ENCODE measurements at regions not wholly inside any gene's neighbourhood (a gene's known extent, or its start where the extent isn't known, plus 50 kb on each side); places are given as distances from the start of the nearest gene placed in this dataset.
"Not testable (repeated sequence)": the region's sequence is repeated elsewhere in the genome, so short reads cannot be mapped to it uniquely, and the experiment has no call there.

DNA sequence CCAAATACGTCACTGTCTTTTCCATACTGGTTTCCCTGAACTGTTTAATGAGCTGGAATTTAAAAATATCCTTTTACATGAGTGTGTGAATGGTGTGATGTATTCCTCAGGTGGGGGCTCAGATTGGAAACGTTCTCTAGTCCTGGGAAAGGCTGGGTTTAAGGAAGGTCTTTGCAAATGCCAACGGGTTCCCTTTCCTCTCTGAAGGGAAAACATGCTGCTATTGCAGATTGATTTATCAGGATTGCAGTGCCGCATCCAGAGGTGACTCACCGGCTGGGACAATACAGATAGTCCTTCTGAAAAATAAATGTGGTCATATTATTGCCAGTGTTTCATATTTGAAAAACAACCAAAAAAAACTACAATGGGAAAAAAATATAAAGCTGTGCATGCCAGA, 193.1 kb upstream of the FLRT2 start:
- DNase-seq (ENCODE audit: low read depth in 3 of 3) = no peak

DNA sequence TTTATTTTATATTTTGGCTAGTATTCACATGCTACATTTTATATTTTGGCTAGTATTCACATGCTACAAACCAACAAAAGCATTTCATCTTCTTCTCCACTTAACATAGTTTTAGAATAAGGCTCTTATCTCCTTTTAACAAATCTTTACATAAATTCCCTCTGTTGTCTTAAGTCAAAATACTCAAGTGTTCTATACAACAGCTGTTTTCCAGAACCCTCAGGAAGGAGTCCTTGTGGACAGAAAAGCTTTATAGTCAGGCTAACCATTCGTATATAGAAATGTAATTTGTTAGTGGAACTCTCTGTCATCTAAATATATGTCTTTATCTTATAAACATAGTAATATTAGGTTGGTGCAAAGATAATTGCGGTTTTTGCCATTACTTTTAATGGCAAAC, 191.0 kb upstream of the FLRT2 start:
- DNase-seq (ENCODE audit: low read depth in 3 of 3) = no peak

DNA sequence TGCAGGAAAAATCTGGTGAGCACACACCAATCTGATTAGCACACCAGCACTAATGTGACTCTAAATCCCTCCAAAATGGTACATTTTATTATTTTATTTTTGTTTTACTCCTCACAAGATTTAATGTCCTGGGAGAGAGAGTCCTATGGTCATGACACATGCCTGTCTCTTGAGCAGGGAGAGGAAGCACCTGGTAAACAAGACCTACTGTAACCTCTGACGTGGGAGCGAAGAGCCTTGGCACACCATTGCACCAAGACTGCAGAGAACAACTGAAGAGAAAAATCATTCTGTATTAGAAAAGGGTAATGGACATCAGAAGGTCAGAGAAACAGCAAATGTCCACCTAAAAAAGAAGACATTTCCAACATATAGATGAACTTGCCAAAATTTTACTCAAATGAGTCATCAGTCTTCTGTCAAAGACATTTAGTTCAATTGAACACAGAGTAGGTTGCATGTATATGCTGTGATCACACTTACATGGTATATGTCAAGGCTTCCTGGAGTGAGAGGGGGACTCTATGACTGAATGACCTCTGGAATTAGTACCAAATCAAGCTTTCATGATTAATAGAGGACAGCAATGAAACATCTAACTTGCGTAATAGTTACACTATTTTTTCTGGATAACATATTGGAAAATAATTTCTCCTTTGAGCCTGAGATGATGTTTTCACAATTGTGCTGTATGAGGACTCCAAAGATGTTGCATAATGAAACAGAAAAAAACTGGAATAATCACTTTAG, 186.9 kb upstream of the FLRT2 start:
- no peak for DNase-seq (ENCODE audit: low read depth in 3 of 3)

DNA sequence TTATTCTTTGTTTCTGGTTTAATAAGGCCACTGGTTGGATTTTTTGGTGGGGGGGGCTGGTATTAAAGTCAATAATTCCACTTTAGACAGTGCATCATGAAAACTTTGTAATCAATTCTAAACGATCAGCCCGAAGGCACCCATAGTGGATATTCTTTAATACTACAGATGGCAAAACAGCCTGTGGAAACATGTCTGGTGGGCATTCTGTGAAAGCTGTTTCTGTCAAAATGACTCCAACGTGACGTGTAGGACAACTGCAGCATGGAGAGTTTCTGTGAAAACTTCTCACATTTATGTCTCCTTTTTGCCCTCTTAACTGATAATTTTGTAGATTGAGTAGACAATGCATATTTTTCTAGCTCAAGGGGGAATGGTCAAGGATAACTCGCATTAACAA, 185.8 kb upstream of the FLRT2 start:
- no peak for DNase-seq (ENCODE audit: low read depth in 3 of 3)

DNA sequence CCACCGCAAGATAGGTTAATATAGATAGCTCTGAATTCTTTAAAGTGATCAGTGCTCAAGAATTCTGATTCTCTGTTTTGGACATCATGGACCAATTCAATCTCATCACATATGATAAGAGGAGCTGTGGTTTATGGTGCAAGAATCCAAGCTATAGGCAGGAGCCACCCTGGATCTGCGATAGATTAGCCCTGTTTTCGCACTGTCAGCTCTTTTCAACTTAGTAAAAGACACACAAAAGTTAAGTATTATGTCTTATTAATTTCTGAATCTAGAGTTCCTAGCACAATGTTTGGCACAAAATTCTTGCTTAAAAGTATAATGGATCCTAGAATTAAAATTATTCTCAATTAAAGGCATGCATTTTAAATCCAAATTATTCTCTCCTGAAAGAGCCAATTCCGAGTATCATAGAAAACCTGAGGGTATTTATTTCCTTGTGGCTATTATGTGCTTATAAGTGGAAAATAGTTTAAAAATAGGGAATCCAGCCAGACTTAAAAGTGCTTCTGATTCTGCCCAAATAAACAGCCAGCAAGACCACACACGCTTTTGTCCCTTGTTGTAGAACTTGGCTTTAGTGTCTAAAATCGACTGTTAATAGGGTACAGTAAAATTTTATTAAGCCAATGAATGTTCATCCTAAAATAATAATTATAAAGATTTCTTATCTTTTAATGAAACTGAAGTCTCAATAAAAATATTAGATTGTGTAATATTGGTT, 184.9 kb upstream of the FLRT2 start:
- no peak for DNase-seq (ENCODE audit: low read depth in 3 of 3)

DNA sequence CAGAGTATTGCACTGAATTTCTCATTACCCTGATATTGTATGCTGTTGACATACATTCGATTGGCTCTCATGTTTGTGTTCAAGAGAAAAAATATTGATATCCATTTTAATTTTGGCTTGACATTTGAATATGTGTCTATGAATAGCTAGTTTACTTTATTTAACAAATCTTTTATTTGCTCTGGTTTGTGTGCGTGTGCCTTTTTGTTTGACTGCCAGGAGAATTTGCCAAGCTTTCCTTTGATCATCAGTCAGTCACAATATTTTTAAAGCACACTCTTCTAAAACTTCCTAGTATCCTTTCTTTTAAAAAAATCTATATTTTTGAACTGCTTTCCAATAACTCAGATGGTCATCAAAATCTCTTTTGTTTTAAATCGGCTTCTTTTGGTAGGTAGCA, 179.3 kb upstream of the FLRT2 start:
- DNase-seq (ENCODE audit: low read depth in 3 of 3) = no peak

DNA sequence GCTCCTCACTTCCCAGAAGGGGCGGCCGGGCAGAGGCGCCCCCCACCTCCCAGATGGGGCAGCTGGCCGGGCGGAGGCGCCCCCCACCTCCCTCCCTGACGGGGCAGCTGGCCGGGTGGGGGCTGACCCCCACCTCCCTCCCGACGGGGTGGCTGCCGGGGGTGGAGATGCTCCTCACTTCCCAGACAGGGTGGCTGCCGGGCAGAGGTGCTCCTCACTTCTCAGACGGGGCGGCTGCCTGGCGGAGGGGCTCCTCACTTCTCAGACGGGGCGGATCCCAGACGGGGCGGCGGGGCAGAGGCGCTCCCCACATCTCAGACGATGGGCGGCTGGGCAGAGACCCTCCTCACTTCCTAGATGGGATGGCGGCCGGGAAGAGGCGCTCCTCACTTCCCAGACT, 177.4 kb upstream of the FLRT2 start:
- not testable (repeated sequence) for DNase-seq (ENCODE audit: low read depth in 3 of 3)

DNA sequence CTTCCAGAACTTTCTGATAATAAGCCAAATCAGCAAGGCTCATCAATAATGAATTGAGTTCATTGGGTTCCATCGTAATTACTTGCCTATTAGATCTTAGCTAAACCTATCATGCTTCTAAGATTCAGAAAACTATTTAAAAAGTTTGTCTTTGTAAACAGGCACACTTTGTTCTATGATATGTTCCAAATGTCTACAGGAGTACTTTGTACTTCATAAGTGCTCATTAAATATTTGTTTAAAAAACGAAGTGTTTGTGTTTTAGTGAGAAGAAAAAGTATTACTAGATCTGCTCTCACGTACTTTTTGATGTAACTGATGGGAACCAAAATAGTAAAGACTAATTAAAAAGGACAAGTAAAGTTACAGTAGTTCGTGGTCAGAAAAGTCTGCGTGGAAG, 172.8 kb upstream of the FLRT2 start:
- no peak for DNase-seq (ENCODE audit: low read depth in 3 of 3)

DNA sequence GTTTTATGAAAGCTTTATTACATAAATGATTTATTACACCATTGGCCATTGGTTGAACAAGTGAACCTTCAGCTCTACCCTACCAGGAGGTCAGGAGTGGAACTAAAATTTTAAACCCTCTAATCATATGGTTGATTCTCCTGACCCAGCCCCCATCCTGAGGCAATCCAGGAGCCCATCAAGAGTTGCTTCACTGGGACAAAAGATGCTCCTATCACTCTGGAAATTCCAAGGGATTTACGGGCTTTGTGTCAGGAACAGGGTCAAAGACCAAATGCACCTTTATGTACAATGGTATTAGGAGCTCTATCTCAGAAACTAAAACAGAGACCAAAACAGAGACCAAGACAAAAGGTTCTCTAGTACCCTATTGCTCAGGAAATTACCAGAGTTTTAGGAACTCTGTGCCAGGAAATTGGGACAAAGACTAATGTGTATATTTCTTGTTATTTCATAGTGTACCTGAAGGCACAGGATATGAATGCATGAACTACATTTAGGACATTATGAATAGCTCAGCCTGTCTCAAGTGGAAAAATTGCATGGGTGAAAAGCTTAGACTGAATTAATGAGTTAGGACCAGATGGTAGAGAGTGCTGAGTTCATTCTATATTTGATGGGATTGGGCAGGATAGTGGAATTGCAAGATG, 171.7 kb upstream of the FLRT2 start:
- no peak for DNase-seq (ENCODE audit: low read depth in 3 of 3)

DNA sequence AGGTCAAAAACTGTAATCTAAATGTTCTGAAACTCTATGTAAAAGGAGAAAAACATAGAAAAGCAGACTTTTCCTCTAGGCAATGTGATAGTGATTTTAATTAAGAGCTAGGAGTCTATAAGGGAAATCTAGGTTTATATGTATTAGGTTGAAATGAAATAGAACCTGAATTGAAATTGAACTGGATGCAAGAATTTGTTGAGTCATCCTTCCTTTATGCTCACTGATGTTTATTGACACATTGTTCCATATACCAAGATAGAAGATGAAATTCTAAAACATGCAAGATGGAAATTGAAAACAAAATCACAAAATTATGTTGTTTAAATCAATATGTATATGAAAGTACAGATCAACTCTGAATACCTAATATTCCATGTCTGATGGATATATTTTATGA, 170.4 kb upstream of the FLRT2 start:
- DNase-seq (ENCODE audit: low read depth in 3 of 3) = no peak

DNA sequence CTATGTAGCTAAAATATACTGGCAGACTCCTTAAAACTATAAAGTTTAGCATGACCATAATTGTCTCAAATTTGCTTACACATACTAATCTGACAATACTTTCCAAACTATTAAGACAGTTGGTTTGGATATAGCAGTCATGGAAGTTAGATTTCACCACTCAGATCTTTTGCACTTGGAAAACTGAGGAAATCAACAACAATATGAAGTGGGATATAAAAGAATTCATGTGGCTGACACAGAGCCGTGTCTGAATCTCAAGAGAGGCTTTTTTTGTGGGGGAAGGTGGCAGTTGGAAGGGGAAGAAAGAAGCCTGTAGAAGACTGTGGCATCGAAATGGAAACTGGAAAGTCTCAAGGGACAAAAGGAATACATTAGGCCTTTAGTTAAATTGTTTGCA, 166.6 kb upstream of the FLRT2 start:
- no peak for DNase-seq (ENCODE audit: low read depth in 3 of 3)

DNA sequence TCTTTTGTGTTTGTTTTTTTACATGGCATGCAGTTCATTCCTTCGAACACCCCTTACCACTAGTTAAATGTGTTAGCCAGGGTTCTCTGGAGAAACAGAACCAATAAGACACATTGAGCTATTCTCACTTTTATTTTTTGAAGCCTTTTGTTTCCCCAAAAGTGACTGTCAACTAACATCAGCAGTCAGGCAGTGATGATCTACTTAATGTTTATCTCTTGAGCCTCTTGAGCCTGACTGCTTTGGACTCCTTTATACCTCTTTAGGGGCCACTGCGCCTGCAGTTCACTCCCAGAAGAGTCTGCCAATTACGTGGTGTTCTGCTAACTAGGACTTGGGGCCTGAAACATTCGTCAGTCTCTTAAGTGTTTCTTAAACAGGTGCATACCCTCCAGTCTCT, 163.7 kb upstream of the FLRT2 start:
- DNase-seq (ENCODE audit: low read depth in 3 of 3) = no peak

DNA sequence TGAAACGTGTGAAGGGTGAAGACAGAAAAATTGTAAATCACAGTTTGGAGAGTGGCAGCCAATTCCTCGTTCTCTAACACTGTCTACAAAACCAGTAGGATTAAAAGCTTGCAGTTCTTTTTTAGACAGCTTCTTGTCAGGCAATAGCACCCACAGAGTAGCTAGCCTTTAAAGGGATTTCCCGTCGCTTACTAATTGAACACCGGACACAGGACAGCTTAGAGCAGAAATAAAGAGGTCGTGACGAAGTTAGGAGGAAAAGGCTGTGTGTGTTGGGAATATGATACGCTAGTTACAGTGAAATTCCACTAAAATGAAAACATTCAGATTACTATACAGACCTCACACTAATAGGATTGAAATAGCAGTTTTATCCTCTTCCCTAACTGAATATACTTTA, 149.1 kb upstream of the FLRT2 start:
- DNase-seq (ENCODE audit: low read depth in 3 of 3) = no peak

DNA sequence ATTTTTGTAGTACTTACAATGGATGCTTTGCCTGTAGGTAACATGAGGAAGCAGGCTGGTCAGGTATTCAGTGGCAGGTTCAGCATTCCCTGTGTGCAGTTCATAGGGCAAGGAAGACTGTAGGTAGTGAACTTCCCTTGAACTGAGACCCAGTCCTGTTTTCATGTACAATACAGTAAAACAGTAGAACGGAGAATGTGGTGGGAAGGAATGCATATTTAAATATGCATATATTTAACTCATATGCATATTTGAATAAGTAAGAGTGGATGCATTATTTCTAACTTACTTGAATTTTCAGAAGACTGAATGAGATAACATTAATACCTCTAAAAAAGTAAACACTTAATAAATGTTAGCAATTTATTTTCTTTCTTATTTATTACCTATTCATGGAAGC, 147.6 kb upstream of the FLRT2 start:
- no peak for DNase-seq (ENCODE audit: low read depth in 3 of 3)

DNA sequence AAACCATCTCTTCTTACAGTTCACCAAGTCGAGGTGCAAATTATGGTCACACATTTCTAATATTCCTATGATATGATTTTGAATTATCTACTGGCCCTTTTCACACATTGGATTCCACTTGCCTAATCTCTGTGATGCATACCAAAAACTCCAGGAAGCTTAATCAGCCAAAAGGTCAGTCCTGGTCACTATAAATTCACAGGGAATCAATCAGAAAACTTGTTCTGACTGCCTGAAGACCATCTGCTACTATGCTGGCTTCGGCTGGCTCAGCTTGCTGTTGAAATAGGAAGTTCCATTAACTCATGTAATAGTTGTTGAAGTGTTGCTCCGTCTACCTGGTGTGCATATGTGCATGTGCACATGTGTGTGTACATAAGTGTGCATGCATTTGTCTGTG, 142.8 kb upstream of the FLRT2 start:
- no peak for DNase-seq (ENCODE audit: low read depth in 3 of 3)

DNA sequence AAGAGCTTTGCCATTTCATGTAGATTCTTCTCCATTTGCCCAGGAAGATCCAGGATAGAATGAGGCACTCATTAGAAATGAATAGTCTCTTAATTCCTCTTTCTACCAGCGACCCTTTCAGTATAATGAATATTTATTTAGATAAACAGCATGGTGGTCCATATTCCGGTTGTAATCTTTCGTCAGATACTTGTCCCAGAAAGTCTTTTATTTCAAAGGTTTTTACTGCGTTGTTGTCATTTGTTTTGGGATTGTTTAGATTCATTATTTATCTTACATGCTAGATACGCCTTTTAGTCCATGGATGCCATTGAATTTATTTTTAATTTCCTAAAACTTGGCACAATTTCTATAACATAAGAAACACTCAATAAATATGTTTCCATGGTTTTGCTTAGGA, 139.7 kb upstream of the FLRT2 start:
- DNase-seq (ENCODE audit: low read depth in 3 of 3) = no peak

DNA sequence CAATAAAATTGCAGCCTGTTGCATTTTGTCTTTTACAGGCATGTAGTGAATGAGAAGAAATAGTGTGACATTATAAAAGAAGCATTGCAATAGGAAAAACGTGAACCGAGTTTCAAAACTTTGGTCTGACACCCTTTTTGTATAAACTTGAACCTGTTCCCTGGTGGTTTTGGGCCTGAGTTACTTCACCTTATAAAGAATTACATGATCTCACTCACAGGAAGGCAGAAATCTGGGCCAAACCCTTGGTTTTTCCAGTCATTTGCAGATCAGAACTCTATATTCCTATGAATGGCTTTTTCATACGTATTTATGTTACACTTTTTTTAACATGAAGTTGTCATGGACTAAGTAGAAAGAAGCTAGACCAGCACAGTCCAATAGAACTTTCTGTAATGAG, 138.5 kb upstream of the FLRT2 start:
- no peak for DNase-seq (ENCODE audit: low read depth in 3 of 3)

DNA sequence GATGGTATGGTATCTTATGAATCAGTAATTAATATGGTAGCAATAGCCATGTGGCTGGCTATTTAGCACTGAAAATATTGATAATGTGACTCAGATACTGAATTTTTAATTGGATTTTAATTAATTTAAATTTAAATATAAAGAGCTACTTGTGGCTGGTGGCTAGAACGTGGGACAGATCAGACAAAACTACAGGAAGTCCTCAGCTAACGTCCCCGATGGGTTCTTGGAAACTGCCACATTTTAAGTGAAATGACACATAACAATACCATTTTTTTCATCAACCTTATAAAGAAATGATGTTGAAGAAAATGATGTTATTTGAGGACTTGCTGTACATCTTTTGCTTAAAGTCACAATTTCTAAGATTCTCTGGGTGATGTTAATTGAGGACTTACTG, 138.1 kb upstream of the FLRT2 start:
- no peak for DNase-seq (ENCODE audit: low read depth in 3 of 3)

DNA sequence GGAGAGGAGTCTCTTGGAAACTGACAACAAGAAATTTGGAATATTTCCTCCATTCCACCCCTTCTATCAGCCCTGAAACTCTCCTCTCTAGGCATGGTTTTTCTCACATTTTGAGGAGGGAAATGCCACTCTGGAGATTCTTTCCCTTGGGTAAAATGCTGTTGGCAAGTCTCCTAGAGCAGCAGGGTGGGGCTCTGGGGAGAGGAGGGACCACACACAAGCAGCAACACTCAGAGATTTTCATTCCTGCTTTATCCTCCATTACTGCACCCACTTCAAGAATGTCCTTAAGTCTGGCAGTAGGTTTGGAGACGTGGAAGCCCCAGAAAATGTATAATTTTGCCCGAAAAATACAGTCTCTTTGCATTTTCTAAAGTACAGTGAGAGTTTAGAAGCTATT, 130.8 kb upstream of the FLRT2 start:
- DNase-seq (ENCODE audit: low read depth in 3 of 3) = no peak

DNA sequence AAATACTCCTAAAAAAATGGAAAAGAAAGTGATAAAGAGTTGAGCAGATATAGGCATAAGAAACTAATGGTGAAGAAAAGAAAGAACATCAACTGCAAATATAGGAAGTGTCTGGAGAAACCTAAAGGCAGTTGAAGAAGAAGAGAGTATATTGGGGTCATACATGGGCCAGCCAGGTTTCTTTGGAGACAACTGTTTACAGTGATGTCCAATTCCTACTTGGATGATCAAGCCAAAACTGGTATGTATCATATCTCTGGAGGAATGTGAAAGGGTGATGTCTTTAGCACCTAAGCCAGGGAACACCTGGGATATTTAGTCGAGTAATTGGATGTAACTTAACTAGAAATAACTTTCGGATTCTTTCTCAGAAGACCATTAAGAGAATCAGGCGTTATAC, 129.3 kb upstream of the FLRT2 start:
- no peak for DNase-seq (ENCODE audit: low read depth in 3 of 3)

DNA sequence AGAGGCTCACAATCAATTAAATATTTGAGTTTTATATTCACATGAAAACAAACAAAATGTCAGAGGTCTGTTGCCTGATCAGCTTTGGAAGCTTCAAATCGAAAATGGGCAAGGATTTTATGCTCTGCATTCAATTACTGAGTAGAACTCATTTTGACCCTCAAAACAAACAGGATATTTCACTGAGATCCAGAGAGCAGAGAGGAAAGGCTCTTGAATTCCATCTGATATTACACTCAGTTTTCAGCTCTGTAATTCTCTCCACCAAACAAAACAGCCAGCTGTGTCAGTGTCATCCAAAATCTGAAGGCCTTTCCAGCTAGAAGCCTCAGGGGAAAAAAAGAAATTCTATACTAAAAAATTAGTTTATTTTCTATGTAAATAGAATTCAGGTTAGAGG, 128.6 kb upstream of the FLRT2 start:
- DNase-seq (ENCODE audit: low read depth in 3 of 3) = no peak

DNA sequence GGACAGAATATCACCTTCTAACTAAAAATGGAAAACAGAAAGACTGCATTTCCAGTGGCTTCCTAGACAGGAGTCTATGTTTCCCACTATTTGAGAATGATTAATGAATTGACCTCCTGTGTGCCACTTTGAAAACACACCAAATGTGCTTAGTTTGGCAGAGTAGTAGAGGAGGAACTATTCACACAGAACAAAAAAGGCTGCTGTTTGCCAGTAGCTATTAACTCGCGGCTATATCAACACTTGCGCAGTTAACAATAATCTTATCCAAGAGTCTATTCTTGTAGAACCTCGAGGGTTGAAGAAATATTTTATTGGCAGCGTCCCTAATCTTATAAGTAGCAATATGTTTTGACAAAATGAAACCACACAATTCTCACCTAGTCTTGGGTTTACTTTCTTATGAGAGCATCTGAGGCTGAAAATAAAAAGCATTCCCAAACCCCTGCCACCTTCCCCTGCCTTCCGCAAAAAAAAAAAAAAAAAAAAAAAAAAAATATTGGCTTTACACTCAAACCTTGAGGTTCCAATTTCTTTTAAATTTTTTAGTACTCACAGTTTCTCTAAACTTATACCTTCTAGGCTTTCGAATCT, 127.3 kb upstream of the FLRT2 start:
- no peak for DNase-seq (ENCODE audit: low read depth in 3 of 3)
